Lower leg skin (tissue), 4 donors: ENCODE measurements at regions not wholly inside any gene's neighbourhood (a gene's known extent, or its start where the extent isn't known, plus 50 kb on each side); places are given as distances from the start of the nearest gene placed in this dataset.

Experiments used
- DNase-seq, 2 donors: peaks; one replicate each; pipeline ENCODE4 v3.0.0-alpha.2; 2019; ENCODE audit warnings: low spot score in 2 of 2
- H3K4me3 ChIP-seq: fragments of 200-600 bp; sonication (generic); 2 replicates; pipeline ENCODE4 v1.5.1; 2017; ENCODE audit warnings: mild to moderate bottlenecking, low read depth; ENCODE audit not compliant: poor library complexity, severe bottlenecking
- POLR2A ChIP-seq, 2 donors: fragments of 450-650 bp; IDR thresholded peaks; one replicate each; pipeline ENCODE4 v1.6.1; 2016 to 2017; ENCODE audit warnings: antibody characterized with exemption in 2 of 2, mild to moderate bottlenecking in 1 of 2, moderate library complexity in 1 of 2
- WGBS, 2 donors: methylation state at CpG; one replicate each; pipeline ENCODE4 v1.1.5; 2018; 5-methylcytosine and 5-hydroxymethylcytosine counted together
- intact Hi-C: fragments of 100-400 bp; cut with DNase I; formaldehyde crosslinking; loops from one replicate; pipeline ENCODE4 v1.15.0; 2023; ENCODE audit warnings: low total_unique reads
- TF ChIP-seq, protein P1 (sequence below), 3 donors: fragments of 450-650 bp; IDR thresholded peaks; one replicate each; pipeline ENCODE4 v1.5.1; 2016; ENCODE audit warnings: antibody characterized with exemption in 3 of 3, mild to moderate bottlenecking in 3 of 3, moderate library complexity in 2 of 3

DNA sequence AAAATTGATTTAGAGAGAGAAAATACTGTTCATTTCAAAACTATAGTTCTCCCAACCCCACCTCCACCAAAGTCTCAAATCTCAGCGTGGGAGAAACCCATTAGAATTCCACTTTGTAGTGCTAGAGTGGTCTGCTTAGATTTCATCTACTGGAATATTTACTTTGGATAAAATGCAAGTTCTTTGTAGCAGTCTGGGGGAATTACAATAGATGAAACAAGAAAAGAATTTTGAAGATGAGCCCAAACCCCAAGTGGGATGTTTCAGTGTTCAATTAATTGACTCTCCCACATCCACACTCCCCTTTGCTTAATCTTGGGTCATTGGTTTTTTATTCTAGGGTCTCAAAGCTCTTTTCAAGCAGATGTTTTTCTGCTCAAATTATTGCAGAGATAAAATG lies 97.8 kb downstream of the RPL22L1 start:
- intact Hi-C loops: no loop called here
- H3K4me3 ChIP-seq: no peak overlapping the region
- TF ChIP-seq, protein P1, sequence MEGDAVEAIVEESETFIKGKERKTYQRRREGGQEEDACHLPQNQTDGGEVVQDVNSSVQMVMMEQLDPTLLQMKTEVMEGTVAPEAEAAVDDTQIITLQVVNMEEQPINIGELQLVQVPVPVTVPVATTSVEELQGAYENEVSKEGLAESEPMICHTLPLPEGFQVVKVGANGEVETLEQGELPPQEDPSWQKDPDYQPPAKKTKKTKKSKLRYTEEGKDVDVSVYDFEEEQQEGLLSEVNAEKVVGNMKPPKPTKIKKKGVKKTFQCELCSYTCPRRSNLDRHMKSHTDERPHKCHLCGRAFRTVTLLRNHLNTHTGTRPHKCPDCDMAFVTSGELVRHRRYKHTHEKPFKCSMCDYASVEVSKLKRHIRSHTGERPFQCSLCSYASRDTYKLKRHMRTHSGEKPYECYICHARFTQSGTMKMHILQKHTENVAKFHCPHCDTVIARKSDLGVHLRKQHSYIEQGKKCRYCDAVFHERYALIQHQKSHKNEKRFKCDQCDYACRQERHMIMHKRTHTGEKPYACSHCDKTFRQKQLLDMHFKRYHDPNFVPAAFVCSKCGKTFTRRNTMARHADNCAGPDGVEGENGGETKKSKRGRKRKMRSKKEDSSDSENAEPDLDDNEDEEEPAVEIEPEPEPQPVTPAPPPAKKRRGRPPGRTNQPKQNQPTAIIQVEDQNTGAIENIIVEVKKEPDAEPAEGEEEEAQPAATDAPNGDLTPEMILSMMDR (IDR thresholded peaks at IDR 0.05): no peak
- no peak for TF ChIP-seq POLR2A (IDR thresholded peaks at IDR 0.05)
- WGBS, 2 donors: 71 to 85% methylated on average over 1 of the region's 1 CpG
- DNase-seq: no peak

DNA sequence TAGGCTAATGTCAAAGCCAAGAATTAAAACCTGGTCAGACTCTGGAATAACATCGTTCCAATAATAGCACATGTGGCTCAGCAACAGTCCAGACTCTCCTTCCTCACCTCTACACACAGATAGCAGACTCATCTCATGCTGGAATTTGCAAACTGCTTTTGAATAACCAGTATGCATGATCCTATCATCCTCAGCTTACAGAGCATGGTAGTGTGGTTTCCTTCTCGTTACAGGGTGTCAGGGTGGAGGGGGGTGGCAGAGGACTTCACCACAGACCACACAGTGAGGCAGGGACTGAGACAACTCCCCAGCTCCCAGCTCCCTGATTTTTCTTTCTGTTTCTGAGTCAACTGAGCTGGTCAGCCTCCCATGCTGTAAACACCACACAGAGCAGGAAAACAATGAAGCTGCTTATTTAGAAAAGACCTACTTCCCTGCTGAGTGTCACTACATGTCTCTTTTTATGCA lies 101.6 kb downstream of the RPL22L1 start:
- H3K4me3 ChIP-seq: no peak overlapping the region
- no peak for TF ChIP-seq POLR2A (IDR thresholded peaks at IDR 0.05)
- TF ChIP-seq, protein P1 (IDR thresholded peaks at IDR 0.05): no peak
- no peak for DNase-seq
- 61 to 67% methylated on average over 2 of the region's 2 CpGs for WGBS, 2 donors
- intact Hi-C loops: no loop called here

DNA sequence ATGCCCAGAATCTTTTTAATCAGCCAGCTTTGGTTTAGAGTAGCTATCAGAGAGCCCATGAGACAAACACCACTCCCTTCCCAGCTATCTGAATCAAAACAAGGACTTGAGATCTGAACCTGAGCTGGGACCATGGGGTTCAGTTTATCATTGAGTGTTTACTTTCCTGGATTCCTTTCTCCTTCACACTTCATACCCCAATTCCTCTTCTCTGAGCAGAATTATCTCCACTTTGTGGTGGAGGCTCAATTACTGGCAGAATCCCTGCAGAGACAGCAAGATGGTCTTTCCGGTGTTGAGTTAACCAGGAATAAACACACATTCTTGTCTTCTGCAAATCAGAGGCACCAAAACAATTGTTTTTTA lies 102.4 kb downstream of the RPL22L1 start:
- intact Hi-C loops: no loop called here
- DNase-seq: no peak
- TF ChIP-seq, protein P1 (IDR thresholded peaks at IDR 0.05): no peak
- no peak for TF ChIP-seq POLR2A (IDR thresholded peaks at IDR 0.05)
- WGBS, 2 donors: 85 to 89% methylated on average over 1 of the region's 1 CpG
- H3K4me3 ChIP-seq: no peak overlapping the region

DNA sequence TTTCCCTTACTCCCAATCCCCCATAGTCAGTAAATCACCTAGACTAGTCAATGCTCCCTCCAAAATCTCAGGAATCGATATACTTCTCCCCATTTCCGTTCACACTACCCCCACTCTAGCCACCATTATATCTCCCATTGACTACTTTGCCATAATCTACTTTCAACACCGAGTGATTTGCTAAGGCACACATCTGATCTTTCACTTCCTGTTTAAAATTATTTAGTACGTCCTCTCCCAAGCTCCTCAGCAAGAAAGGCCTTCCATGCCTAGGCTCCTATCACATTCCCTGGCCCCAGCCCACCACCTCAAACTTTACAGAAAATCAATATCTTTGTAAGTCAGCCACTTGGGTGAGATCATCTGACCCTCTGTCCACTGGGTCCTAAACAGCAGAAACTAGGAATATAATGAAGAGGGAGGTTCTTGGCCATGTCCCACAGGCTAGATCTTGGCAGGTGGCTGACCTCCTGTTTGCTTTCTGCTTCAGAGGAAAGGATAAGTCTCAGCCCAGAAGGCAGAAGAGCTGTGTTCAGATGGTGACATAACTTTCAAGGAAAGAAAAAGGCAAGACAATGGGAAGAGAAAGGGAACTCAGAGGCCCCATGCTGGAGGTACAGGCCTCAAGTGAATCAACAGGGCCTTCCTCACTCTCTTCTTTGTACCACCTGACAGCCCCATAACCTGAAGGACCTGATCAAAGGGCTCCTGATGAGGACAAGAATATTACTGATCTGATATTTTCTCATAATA lies 103.0 kb downstream of the RPL22L1 start:
- no peak for DNase-seq
- WGBS, 2 donors: 84 to 85% methylated on average over 4 of the region's 4 CpGs
- intact Hi-C loops: no loop called here
- no peak for TF ChIP-seq POLR2A (IDR thresholded peaks at IDR 0.05)
- TF ChIP-seq, protein P1 (IDR thresholded peaks at IDR 0.05): no peak
- no peak overlapping the region for H3K4me3 ChIP-seq

DNA sequence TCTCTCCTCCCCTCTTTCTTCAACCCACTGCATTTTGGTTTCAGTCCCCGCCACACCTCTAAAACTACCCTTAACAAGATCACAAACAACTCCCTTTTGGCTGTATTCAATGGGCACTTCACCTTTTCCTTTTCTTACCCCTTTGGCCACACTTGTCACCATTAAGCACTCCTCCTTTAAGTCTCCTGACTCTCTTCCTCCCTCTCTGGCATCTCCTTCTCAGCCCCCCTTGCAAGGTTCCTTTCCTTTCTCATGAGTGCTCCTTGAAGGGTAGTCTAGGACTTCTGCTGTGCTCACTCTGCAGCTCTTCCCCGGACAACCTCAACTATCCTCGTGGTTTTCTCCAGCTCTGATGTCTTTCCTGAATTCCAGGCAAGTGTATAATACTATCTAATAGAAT lies 103.7 kb downstream of the RPL22L1 start:
- intact Hi-C loops: no loop called here
- 89 to 92% methylated on average over 3 of the region's 3 CpGs for WGBS, 2 donors
- no peak for DNase-seq
- no peak for TF ChIP-seq POLR2A (IDR thresholded peaks at IDR 0.05)
- H3K4me3 ChIP-seq: no peak overlapping the region

DNA sequence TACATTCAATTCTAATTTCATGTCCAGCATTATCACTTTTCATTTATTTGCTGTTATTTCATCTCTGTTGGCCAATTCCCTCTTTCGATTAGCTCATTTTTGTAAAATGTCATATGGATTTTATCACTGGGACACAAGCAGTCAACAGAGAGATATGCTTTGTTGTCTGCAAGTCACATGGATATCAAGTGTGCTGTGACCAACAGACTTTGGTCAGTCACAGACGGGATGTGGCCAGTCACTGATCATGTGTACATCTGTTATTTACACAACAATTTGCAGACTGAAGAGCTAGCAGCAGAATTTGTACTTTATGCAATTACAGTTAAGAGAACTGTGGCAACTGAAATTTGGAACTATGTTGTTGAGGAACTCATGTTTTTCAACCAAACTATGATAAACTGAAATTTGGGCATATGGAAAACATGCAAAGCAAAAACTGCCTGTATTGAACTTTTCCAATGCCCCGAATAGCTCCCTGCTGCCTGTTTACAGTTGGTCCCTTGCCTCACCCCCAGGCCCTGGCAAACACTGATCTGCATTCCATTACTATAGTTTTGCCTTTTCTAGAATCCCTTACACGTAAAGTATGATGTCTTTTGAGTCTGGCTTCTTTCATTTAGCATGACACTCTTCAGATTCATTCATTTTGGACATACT lies 104.4 kb downstream of the RPL22L1 start:
- 55 to 58% methylated on average over 4 of the region's 4 CpGs for WGBS, 2 donors
- intact Hi-C loops: no loop called here

More for the DNA sequence above, 104.4 kb downstream of the RPL22L1 start:
- H3K4me3 ChIP-seq: no peak overlapping the region
- TF ChIP-seq, protein P1 (IDR thresholded peaks at IDR 0.05): no peak
- no peak for TF ChIP-seq POLR2A (IDR thresholded peaks at IDR 0.05)
- DNase-seq: peak in 1 of 2 donors; percentile 53
